ENCODE measurements at regions not wholly inside any gene's neighbourhood (a gene's known extent, or its start where the extent isn't known, plus 50 kb on each side); places are given as distances from the start of the nearest gene placed in this dataset.

- H3K27me3 ChIP-seq (replicated peaks) = no peaks in the 10 kb centered on the region
- no peak for TF ChIP-seq CTCF (IDR thresholded peaks at IDR 0.05; ENCODE audit: low read depth, low read length, missing control alignments)
- no peak overlapping the region for H3K4me3 ChIP-seq (ENCODE audit: low read depth, low read length)
- in situ Hi-C loops (cut with HindIII; ENCODE audit: low pct_ligation_motif_present, low sequenced_read_pairs) = no loop called here
- no peaks in the 10 kb centered on the region for H3K36me3 ChIP-seq (replicated peaks)
- peak; percentile 72 for DNase-seq
- H3K27ac ChIP-seq = peak overlapping the region; percentile 74
Measured at GRCh38 chr1:99557546-99558202, 88.2 kb upstream of the PALMD start.

DNA sequence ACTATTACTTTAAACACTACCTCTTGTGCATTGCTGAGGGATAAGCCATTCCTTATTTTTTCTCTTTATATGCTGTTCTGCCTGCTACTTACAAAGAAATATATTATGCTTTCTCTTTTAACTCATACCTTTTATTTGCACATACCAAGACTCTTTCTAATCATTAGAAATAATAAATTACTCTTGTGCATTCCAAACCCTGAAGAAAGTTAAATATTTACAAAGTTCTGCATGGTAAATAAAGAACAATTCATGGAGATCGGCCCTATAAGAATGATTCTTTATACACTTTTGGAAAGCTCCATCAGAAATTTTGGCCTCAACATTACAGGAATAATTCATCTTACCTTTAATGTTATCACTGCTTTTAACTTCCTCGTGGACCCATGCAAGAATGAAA is 86.7 kb upstream of the PALMD start:
- DNase-seq = no peak
- Histone ChIP-seq H3K4me3 (ENCODE audit: low read depth, low read length) (no peak overlapping the region), H3K36me3 (replicated peaks) (no peaks in the 10 kb centered on the region), H3K27ac (no peak overlapping the region), H3K27me3 (replicated peaks) (no peaks in the 10 kb centered on the region)
- in situ Hi-C loops (cut with HindIII; ENCODE audit: low pct_ligation_motif_present, low sequenced_read_pairs) = no loop called here
- TF ChIP-seq CTCF (IDR thresholded peaks at IDR 0.05; ENCODE audit: low read depth, low read length, missing control alignments) = no peak

DNA sequence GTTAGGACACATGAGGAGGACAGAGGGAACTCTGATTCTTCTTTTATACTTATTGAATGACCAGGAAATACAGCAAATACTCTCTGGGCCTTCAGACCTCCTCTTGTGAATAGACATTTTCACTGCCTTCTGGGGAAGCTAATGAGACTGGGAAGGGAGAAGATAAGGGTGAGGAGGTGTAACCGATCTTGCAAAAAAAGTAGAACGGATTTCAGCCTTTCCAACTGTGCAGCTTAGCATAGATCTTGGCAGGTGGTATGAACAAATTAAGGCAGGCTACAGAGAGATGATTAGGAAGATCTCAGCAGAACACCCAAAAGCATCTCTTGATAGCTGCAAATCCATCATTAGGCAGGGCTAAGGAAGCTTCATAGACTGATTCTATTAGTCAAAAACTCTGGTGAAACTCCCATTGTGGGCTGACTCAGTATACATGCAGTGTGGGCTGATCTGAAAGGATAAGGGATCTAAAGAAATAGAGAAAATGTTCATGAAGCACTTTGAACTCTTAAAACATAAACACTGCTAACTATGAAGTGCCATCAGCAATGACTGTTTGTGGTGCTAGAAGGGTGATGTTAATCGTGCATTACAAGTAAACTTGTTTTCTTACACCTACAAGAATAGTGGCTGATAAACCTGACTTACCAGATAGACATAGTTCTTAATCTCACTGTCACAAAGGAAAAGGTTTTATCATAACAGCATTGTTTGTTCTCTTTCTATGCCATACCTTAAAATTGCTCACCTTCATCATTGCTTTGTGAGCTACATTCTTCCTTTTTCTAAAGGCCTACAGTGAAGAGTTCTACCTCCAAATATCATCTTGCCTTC is 85.5 kb upstream of the PALMD start:
- TF ChIP-seq CTCF (IDR thresholded peaks at IDR 0.05; ENCODE audit: low read depth, low read length, missing control alignments) = no peak
- H3K27ac ChIP-seq = no peak overlapping the region
- H3K4me3 ChIP-seq (ENCODE audit: low read depth, low read length) = no peak overlapping the region
- H3K27me3 ChIP-seq (replicated peaks) = no peaks in the 10 kb centered on the region
- no peaks in the 10 kb centered on the region for H3K36me3 ChIP-seq (replicated peaks)
- DNase-seq = no peak
- in situ Hi-C loops (cut with HindIII; ENCODE audit: low pct_ligation_motif_present, low sequenced_read_pairs) = no loop called here

DNA sequence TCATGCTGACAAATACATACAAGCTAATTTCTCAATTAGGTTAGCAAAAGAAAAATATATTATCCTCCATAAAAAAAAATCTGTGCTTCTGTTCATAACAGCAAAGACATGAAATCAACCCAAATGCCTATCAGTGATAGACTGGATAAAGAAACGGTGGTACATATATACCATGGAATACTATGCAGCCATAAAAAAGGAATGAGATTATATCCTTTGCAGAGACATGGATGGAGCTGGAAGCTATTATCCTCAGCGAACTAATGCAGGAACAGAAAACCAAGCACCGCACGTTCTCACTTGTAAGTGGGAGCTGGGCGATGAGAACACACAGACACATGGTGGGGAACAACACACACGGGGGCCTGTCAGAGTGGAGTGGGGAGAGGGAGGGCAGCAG is 84.0 kb upstream of the PALMD start:
- no peaks in the 10 kb centered on the region for H3K27me3 ChIP-seq (replicated peaks)
- no peak for DNase-seq
- no peaks in the 10 kb centered on the region for H3K36me3 ChIP-seq (replicated peaks)
- no peak for TF ChIP-seq CTCF (IDR thresholded peaks at IDR 0.05; ENCODE audit: low read depth, low read length, missing control alignments)
- H3K4me3 ChIP-seq (ENCODE audit: low read depth, low read length) = no peak overlapping the region
- in situ Hi-C loops (cut with HindIII; ENCODE audit: low pct_ligation_motif_present, low sequenced_read_pairs) = no loop called here
- no peak overlapping the region for H3K27ac ChIP-seq

GRCh38 chr1:99565606-99566289 is 80.2 kb upstream of the PALMD start:
- H3K27ac ChIP-seq = no peak overlapping the region
- H3K27me3 ChIP-seq (replicated peaks) = no peaks in the 10 kb centered on the region
- no peak for TF ChIP-seq CTCF (IDR thresholded peaks at IDR 0.05; ENCODE audit: low read depth, low read length, missing control alignments)
- H3K4me3 ChIP-seq (ENCODE audit: low read depth, low read length) = no peak overlapping the region
- no peaks in the 10 kb centered on the region for H3K36me3 ChIP-seq (replicated peaks)
- no peak for DNase-seq
- in situ Hi-C loops (cut with HindIII; ENCODE audit: low pct_ligation_motif_present, low sequenced_read_pairs) = no loop called here
